HL-60 (cell line): ENCODE measurements at regions not wholly inside any gene's neighbourhood (a gene's known extent, or its start where the extent isn't known, plus 50 kb on each side); places are given as distances from the start of the nearest gene placed in this dataset.

Experiments used
- DNase-seq, 2 experiments: peaks; one replicate each; pipeline ENCODE4 v3.0.0-alpha.2; 2010 to 2020; ENCODE audit warnings: low read depth in 1 of 2, low spot score in 1 of 2
- H3K27ac ChIP-seq: fragments of 250-450 bp; sonication (Bioruptor Pico); replicated peaks from 2 replicates; pipeline ENCODE4 v1.5.1; 2020; ENCODE audit warnings: mild to moderate bottlenecking, moderate library complexity
- H3K27me3 ChIP-seq: fragments of 250-450 bp; sonication (Bioruptor Pico); 2 replicates; pipeline ENCODE4 v1.5.1; 2021; ENCODE audit warnings: mild to moderate bottlenecking, moderate library complexity; ENCODE audit not compliant: insufficient read depth, poor library complexity, severe bottlenecking
- H3K4me3 ChIP-seq: replicated peaks from 2 replicates; pipeline ENCODE4 v1.5.1; 2011; ENCODE audit warnings: mild to moderate bottlenecking, control low read depth, low read length; ENCODE audit not compliant: insufficient read depth
- CTCF ChIP-seq: IDR thresholded peaks from one replicate; pipeline ENCODE4 v1.5.1; 2011; ENCODE audit warnings: low read length, control low read depth, inconsistent platforms; ENCODE audit not compliant: insufficient read depth
- GABPA ChIP-seq: IDR thresholded peaks from 2 replicates; pipeline ENCODE4 v1.6.1; 2012; ENCODE audit warnings: low read depth
- POLR2AphosphoS5 ChIP-seq: IDR thresholded peaks from 2 replicates; pipeline ENCODE4 v1.6.1; 2012; ENCODE audit warnings: low read depth
- SPI1 ChIP-seq: IDR thresholded peaks from 2 replicates; pipeline ENCODE4 v1.6.1; 2012; ENCODE audit warnings: low read depth, mild to moderate bottlenecking, borderline replicate concordance
- TF ChIP-seq, protein P1 (sequence below): IDR thresholded peaks from 2 replicates; pipeline ENCODE4 v1.6.1; 2012; ENCODE audit warnings: low read depth; ENCODE audit not compliant: insufficient replicate concordance

GRCh38 chr5:106306313-106307028 is 1364.3 kb downstream of the EFNA5 start:
- H3K4me3 ChIP-seq, result no peak overlapping the region
- no peak for DNase-seq
- H3K27ac ChIP-seq, result no peak overlapping the region
- TF ChIP-seq, protein P1, sequence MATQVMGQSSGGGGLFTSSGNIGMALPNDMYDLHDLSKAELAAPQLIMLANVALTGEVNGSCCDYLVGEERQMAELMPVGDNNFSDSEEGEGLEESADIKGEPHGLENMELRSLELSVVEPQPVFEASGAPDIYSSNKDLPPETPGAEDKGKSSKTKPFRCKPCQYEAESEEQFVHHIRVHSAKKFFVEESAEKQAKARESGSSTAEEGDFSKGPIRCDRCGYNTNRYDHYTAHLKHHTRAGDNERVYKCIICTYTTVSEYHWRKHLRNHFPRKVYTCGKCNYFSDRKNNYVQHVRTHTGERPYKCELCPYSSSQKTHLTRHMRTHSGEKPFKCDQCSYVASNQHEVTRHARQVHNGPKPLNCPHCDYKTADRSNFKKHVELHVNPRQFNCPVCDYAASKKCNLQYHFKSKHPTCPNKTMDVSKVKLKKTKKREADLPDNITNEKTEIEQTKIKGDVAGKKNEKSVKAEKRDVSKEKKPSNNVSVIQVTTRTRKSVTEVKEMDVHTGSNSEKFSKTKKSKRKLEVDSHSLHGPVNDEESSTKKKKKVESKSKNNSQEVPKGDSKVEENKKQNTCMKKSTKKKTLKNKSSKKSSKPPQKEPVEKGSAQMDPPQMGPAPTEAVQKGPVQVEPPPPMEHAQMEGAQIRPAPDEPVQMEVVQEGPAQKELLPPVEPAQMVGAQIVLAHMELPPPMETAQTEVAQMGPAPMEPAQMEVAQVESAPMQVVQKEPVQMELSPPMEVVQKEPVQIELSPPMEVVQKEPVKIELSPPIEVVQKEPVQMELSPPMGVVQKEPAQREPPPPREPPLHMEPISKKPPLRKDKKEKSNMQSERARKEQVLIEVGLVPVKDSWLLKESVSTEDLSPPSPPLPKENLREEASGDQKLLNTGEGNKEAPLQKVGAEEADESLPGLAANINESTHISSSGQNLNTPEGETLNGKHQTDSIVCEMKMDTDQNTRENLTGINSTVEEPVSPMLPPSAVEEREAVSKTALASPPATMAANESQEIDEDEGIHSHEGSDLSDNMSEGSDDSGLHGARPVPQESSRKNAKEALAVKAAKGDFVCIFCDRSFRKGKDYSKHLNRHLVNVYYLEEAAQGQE, result no peak
- TF ChIP-seq GABPA, result no peak
- TF ChIP-seq CTCF, result no peak
- TF ChIP-seq POLR2AphosphoS5, result no peak
- TF ChIP-seq SPI1, result no peak
- no peaks in the 10 kb centered on the region for H3K27me3 ChIP-seq

GRCh38 chr5:106303911-106304310 is 1366.8 kb downstream of the EFNA5 start:
- DNase-seq, result no peak
- Histone ChIP-seq H3K27me3 (no peaks in the 10 kb centered on the region), H3K4me3 (no peak overlapping the region), H3K27ac (no peak overlapping the region)
- TF ChIP-seq SPI1, result no peak
- TF ChIP-seq, protein P1, result no peak
- no peak for TF ChIP-seq POLR2AphosphoS5
- no peak for TF ChIP-seq GABPA
- TF ChIP-seq CTCF, result no peak

- Histone ChIP-seq H3K27me3 (no peaks in the 10 kb centered on the region), H3K4me3 (no peak overlapping the region), H3K27ac (no peak overlapping the region)
- TF ChIP-seq CTCF (no peak), POLR2AphosphoS5 (no peak), GABPA (no peak), SPI1 (no peak)
- TF ChIP-seq, protein P1, result no peak
- DNase-seq, result no peak
Observed at GRCh38 chr5:106292654-106293053, 1378.1 kb downstream of the EFNA5 start.
